Breast epithelium (tissue), 3 donors: ENCODE measurements at regions not wholly inside any gene's neighbourhood (a gene's known extent, or its start where the extent isn't known, plus 50 kb on each side); places are given as distances from the start of the nearest gene placed in this dataset.

Experiments
- CTCF ChIP-seq, 3 donors: fragments of 450-650 bp; IDR thresholded peaks; one replicate each; pipeline ENCODE4 v1.5.1; 2016 to 2017; ENCODE audit warnings: antibody characterized with exemption in 3 of 3, mild to moderate bottlenecking in 3 of 3, moderate library complexity in 3 of 3
- POLR2A ChIP-seq: fragments of 450-650 bp; IDR thresholded peaks from one replicate; pipeline ENCODE4 v1.6.1; 2016; ENCODE audit warnings: antibody characterized with exemption, mild to moderate bottlenecking, moderate library complexity
- POLR2AphosphoS5 ChIP-seq, 3 donors: sonication (generic); formaldehyde crosslinking; IDR thresholded peaks; one replicate each; pipeline ENCODE4 v1.6.1; 2017; ENCODE audit warnings: antibody characterized with exemption in 3 of 3

DNA sequence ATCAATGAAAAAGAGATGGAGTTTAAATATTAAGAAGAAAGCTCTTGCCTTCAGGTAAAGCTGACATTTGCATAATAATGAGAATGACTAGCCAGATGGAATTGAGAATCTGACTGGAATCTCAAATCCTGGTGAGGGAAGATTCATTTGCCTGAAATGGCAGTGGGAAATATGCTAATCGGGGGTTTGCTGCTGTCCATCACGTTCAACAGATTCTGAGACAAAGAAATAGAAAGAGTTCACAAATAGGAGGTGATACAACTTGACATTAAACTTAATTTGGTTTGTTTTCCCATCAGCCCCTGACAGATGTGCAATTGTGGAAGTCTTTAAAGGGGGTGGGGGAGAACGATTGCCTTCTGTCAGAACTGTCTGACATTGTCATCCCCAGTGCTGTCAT is 347.4 kb downstream of the PDCD6IP start:
- TF ChIP-seq CTCF (IDR thresholded peaks at IDR 0.05) (no peak), POLR2A (no peak), POLR2AphosphoS5 (IDR thresholded peaks at IDR 0.05) (no peak)
